Keratinocyte (primary cell): ENCODE measurements at regions not wholly inside any gene's neighbourhood (a gene's known extent, or its start where the extent isn't known, plus 50 kb on each side); places are given as distances from the start of the nearest gene placed in this dataset.

Experiments
- DNase-seq: peaks from one replicate; pipeline ENCODE4 v3.0.0-alpha.2; 2011; ENCODE audit warnings: low read depth, missing footprints, low spot score
- FAIRE-seq: peaks from 2 replicates; lab custom pipeline; 2011; peaks lifted over from hg19 to GRCh38; lab: Jason Lieb, UNC
- H2AFZ ChIP-seq: 2 replicates; pipeline ENCODE4 v1.6.0; 2012; ENCODE audit warnings: low read length, control low read depth, inconsistent platforms; ENCODE audit not compliant: control insufficient read depth
- H3K27ac ChIP-seq: 2 replicates; pipeline ENCODE4 v1.5.1; 2011; ENCODE audit warnings: low read length; ENCODE audit not compliant: control insufficient read depth, insufficient read depth
- H3K27me3 ChIP-seq: 3 replicates; pipeline ENCODE4 v1.6.0; 2011; ENCODE audit warnings: low read length; ENCODE audit not compliant: control insufficient read depth, insufficient read depth; ENCODE audit errors: extremely low read depth
- H3K36me3 ChIP-seq, 2 experiments: 2 replicates in 1 of 2; 3 replicates in 1 of 2; pipeline ENCODE4 v1.5.1; 2011; ENCODE audit warnings: low read length in 2 of 2, mild to moderate bottlenecking in 1 of 2; ENCODE audit not compliant: control insufficient read depth in 2 of 2, insufficient read depth in 2 of 2; ENCODE audit errors: extremely low read depth in 1 of 2
- H3K4me1 ChIP-seq: 3 replicates; pipeline ENCODE4 v1.5.1; 2011; ENCODE audit warnings: low read length; ENCODE audit not compliant: control insufficient read depth, insufficient read depth; ENCODE audit errors: extremely low read depth
- H3K4me2 ChIP-seq: 3 replicates; pipeline ENCODE4 v1.6.0; 2011; ENCODE audit warnings: low read depth, low read length; ENCODE audit not compliant: control insufficient read depth, insufficient read depth; ENCODE audit errors: extremely low read depth
- H3K4me3 ChIP-seq, 3 experiments: fragments of 200-600 bp in 1 of 3; sonication (generic) in 1 of 3; 2 replicates in 2 of 3; 3 replicates in 1 of 3; pipeline ENCODE4 v1.5.1; 2011 to 2016; ENCODE audit warnings: low read length in 3 of 3, mild to moderate bottlenecking in 3 of 3, control low read depth in 2 of 3, inconsistent platforms in 1 of 3, low read depth in 1 of 3, mixed read lengths in 1 of 3, mixed run types in 1 of 3, moderate library complexity in 1 of 3; ENCODE audit not compliant: control insufficient read depth in 2 of 3, insufficient read depth in 2 of 3; ENCODE audit errors: extremely low read depth in 1 of 3
- H3K79me2 ChIP-seq: 2 replicates; pipeline ENCODE4 v1.6.0; 2012; ENCODE audit warnings: low read length; ENCODE audit not compliant: control insufficient read depth, insufficient read depth
- H3K9ac ChIP-seq: 3 replicates; pipeline ENCODE4 v1.6.0; 2011; ENCODE audit warnings: low read length; ENCODE audit not compliant: control insufficient read depth, insufficient read depth; ENCODE audit errors: extremely low read depth
- H3K9me1 ChIP-seq: 3 replicates; pipeline ENCODE4 v1.6.0; 2011; ENCODE audit warnings: low read length; ENCODE audit not compliant: control insufficient read depth, insufficient read depth; ENCODE audit errors: extremely low read depth
- H3K9me3 ChIP-seq: 2 replicates; pipeline ENCODE4 v1.5.1; 2012; ENCODE audit warnings: low read depth, low read length; ENCODE audit not compliant: control insufficient read depth
- H4K20me1 ChIP-seq: 3 replicates; pipeline ENCODE4 v1.6.0; 2011; ENCODE audit warnings: low read length; ENCODE audit not compliant: control insufficient read depth, insufficient read depth; ENCODE audit errors: extremely low read depth
- EZH2 ChIP-seq: IDR thresholded peaks from one replicate; pipeline ENCODE4 v1.6.1; 2012; ENCODE audit warnings: inconsistent platforms, mild to moderate bottlenecking, low read length, moderate library complexity
- dilution Hi-C: fragments of 300-500 bp; cut with MboI; formaldehyde crosslinking; loops from one replicate; pipeline ENCODE4 v1.7.0; 2020; ENCODE audit warnings: low sequenced_read_pairs; ENCODE audit not compliant: extremely low pct_ligation_motif_present
- TF ChIP-seq, protein P1 (sequence below), 3 experiments: IDR thresholded peaks in 1 of 3; conservative IDR thresholded peaks in 1 of 3; optimal IDR thresholded peaks in 1 of 3; 2 replicates in 2 of 3; 3 replicates in 1 of 3; pipeline versions ENCODE3 to v1.5.1; 2011; ENCODE audit warnings: low read length in 3 of 3, mild to moderate bottlenecking in 3 of 3, moderate library complexity in 2 of 3, control low read depth in 1 of 3, inconsistent platforms in 1 of 3; ENCODE audit not compliant: insufficient read depth in 2 of 3; ENCODE audit errors: extremely low read depth in 1 of 3

DNA sequence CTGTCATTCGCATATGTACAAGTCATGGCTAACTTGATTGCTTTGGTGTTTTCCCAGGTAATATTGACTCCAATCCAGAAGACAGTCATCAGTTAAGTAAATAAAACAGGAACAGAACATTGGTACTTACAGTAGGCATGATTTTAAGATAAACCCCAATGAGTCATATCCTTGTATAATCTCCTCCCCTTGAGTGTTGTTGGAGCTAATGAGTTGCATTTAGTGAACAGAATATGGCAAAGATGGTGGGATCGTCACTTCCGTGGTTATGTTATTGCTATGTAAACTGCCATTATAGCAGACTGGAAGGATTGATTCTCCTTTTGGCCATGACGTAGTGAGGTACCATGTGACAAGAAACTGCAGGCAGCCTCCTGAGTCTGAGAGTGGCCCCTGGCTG is 102.2 kb downstream of the TMX1 start:
- H3K4me1 ChIP-seq = peaks cover 24% of the 10 kb centered on the region
- H3K9me1 ChIP-seq = no peaks in the 10 kb centered on the region
- no peaks in the 10 kb centered on the region for H3K27me3 ChIP-seq
- no peaks in the 10 kb centered on the region for H3K9me3 ChIP-seq
- H3K36me3 ChIP-seq = no peaks in the 10 kb centered on the region
- no peaks in the 10 kb centered on the region for H3K79me2 ChIP-seq
- DNase-seq (peak; percentile 73), FAIRE-seq (peak; percentile 94)
- no peaks in the 10 kb centered on the region for H4K20me1 ChIP-seq
- peak overlapping the region; percentile 22 for H3K4me2 ChIP-seq
- H2AFZ ChIP-seq = peak overlapping the region; percentile 64
- peak overlapping the region; percentile 46 for H3K9ac ChIP-seq
- H3K4me3 ChIP-seq = no peak overlapping the region
- dilution Hi-C loops = no loop called here
- TF ChIP-seq EZH2 = no peak
- TF ChIP-seq, protein P1, sequence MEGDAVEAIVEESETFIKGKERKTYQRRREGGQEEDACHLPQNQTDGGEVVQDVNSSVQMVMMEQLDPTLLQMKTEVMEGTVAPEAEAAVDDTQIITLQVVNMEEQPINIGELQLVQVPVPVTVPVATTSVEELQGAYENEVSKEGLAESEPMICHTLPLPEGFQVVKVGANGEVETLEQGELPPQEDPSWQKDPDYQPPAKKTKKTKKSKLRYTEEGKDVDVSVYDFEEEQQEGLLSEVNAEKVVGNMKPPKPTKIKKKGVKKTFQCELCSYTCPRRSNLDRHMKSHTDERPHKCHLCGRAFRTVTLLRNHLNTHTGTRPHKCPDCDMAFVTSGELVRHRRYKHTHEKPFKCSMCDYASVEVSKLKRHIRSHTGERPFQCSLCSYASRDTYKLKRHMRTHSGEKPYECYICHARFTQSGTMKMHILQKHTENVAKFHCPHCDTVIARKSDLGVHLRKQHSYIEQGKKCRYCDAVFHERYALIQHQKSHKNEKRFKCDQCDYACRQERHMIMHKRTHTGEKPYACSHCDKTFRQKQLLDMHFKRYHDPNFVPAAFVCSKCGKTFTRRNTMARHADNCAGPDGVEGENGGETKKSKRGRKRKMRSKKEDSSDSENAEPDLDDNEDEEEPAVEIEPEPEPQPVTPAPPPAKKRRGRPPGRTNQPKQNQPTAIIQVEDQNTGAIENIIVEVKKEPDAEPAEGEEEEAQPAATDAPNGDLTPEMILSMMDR (optimal IDR thresholded peaks at IDR 0.05 in 1 of 3, IDR thresholded peaks at IDR 0.05 in 1 of 3, conservative IDR thresholded peaks at IDR 0.05 in 1 of 3; ENCODE audit: extremely low read depth in 1 of 3, insufficient read depth in 2 of 3, low read length in 3 of 3) = no peak
- H3K27ac ChIP-seq = peak overlapping the region; percentile 86

DNA sequence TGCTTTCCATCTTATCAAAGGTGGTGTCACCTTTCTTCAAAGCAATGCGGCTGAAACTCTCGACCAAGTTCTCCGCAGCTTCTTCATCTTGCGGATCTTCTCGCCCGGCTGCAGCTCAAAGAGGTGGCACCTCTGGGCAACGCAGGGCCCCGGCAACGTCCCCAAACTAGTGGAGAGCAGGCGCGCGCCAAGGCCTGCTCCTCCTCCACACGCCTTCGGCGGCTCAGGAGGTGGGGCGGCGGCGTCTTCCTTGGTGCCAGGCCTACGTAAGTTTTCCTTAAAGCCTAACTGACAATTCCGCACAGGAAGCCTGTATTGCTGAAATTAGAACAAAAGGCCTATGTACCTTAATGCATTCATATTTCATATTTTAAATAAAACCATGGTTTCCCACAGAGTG is 112.0 kb downstream of the TMX1 start:
- Histone ChIP-seq H3K9me1 (no peaks in the 10 kb centered on the region), H3K36me3 (no peaks in the 10 kb centered on the region), H3K9ac (no peak overlapping the region), H3K27ac (no peak overlapping the region), H3K79me2 (no peaks in the 10 kb centered on the region), H3K4me2 (no peak overlapping the region), H3K4me3 (no peak overlapping the region), H3K27me3 (no peaks in the 10 kb centered on the region), H4K20me1 (no peaks in the 10 kb centered on the region), H3K4me1 (peaks cover 12% of the 10 kb centered on the region), H2AFZ (no peak overlapping the region), H3K9me3 (no peaks in the 10 kb centered on the region)
- FAIRE-seq (no peak), DNase-seq (no peak)
- TF ChIP-seq, protein P1 (optimal IDR thresholded peaks at IDR 0.05 in 1 of 3, IDR thresholded peaks at IDR 0.05 in 1 of 3, conservative IDR thresholded peaks at IDR 0.05 in 1 of 3; ENCODE audit: extremely low read depth in 1 of 3, insufficient read depth in 2 of 3, low read length in 3 of 3) = no peak
- no peak for TF ChIP-seq EZH2
- dilution Hi-C loops = no loop called here
